Common myeloid progenitor, CD34-positive (primary cell): ENCODE measurements at regions not wholly inside any gene's neighbourhood (a gene's known extent, or its start where the extent isn't known, plus 50 kb on each side); places are given as distances from the start of the nearest gene placed in this dataset.

Source experiments
- CTCF ChIA-PET: fragments of 350-600 bp; sonication (Branson Sonifier 250); formaldehyde crosslinking; loops from one replicate; lab custom pipeline; 2021; ENCODE audit warnings: antibody characterized with exemption; lab: Charles Lee
- POLR2A ChIA-PET: fragments of 350-600 bp; sonication (Branson Sonifier 250); formaldehyde crosslinking; loops from one replicate; lab custom pipeline; 2021; ENCODE audit warnings: antibody characterized with exemption; lab: Charles Lee
- DNase-seq, 3 donors: peaks; one replicate each; pipeline versions ENCODE4 v3.0.0 to v3.0.0-alpha.2; 2013
- H3K27ac ChIP-seq, 2 experiments: 1 replicate in 1 of 2; 2 replicates in 1 of 2; pipeline ENCODE4 v1.7.0; 2013; ENCODE audit warnings: inconsistent platforms in 2 of 2, low read length in 2 of 2, mild to moderate bottlenecking in 2 of 2, low read depth in 1 of 2, moderate library complexity in 1 of 2; ENCODE audit not compliant: severe bottlenecking in 2 of 2, insufficient read depth in 1 of 2, poor library complexity in 1 of 2
- H3K27me3 ChIP-seq, 5 experiments: replicated peaks in 2 of 5; 1 replicate in 3 of 5; 2 replicates in 2 of 5; pipeline versions ENCODE4 v1.6.1 to v1.7.0; 2013; ENCODE audit warnings: low read length in 4 of 5, mild to moderate bottlenecking in 2 of 5, moderate library complexity in 2 of 5, inconsistent platforms in 1 of 5; ENCODE audit not compliant: insufficient read depth in 5 of 5, control insufficient read depth in 4 of 5
- H3K36me3 ChIP-seq, 4 experiments: 1 replicate in 2 of 4; 2 replicates in 2 of 4; pipeline versions ENCODE4 v1.6.1 to v1.7.0; 2013; ENCODE audit warnings: low read length in 3 of 4, control low read depth in 1 of 4, mild to moderate bottlenecking in 1 of 4; ENCODE audit not compliant: control insufficient read depth in 4 of 4, insufficient read depth in 4 of 4
- H3K4me1 ChIP-seq, 4 experiments: 1 replicate in 3 of 4; 2 replicates in 1 of 4; pipeline versions ENCODE4 v1.6.1 to v1.7.1; 2013; ENCODE audit warnings: low read length in 3 of 4, mild to moderate bottlenecking in 3 of 4, control low read depth in 1 of 4, inconsistent platforms in 1 of 4, moderate library complexity in 1 of 4; ENCODE audit not compliant: control insufficient read depth in 4 of 4, insufficient read depth in 4 of 4; ENCODE audit errors: control extremely low read depth in 1 of 4
- H3K4me3 ChIP-seq, 7 experiments: 1 replicate in 4 of 7; 2 replicates in 3 of 7; pipeline versions ENCODE4 v1.5.1 to v1.7.0; 2013; ENCODE audit warnings: mild to moderate bottlenecking in 7 of 7, low read length in 6 of 7, moderate library complexity in 6 of 7, inconsistent platforms in 2 of 7, low read depth in 2 of 7, control low read depth in 1 of 7; ENCODE audit not compliant: insufficient read depth in 4 of 7, control insufficient read depth in 1 of 7; ENCODE audit errors: extremely low read depth in 1 of 7
- H3K9me3 ChIP-seq, 5 experiments: 1 replicate in 4 of 5; 2 replicates in 1 of 5; pipeline versions ENCODE4 v1.6.1 to v1.7.1; 2013; ENCODE audit warnings: low read length in 4 of 5, mild to moderate bottlenecking in 2 of 5, inconsistent platforms in 1 of 5, low read depth in 1 of 5, moderate library complexity in 1 of 5; ENCODE audit not compliant: control insufficient read depth in 4 of 5, insufficient read depth in 2 of 5; ENCODE audit errors: control extremely low read depth in 1 of 5
- WGBS: methylation state at CpG from one replicate; pipeline ENCODE4 v1.1.5; 2013; ENCODE audit not compliant: insufficient coverage; 5-methylcytosine and 5-hydroxymethylcytosine counted together

GRCh38 chr4:111776561-111776960 lies 368.7 kb upstream of the FAM241A start:
- POLR2A ChIA-PET, result no interaction called here
- no peaks in the 10 kb centered on the region for H3K27me3 ChIP-seq
- H3K9me3 ChIP-seq, result no peaks in the 10 kb centered on the region
- no peak overlapping the region for H3K27ac ChIP-seq
- DNase-seq, result no peak
- H3K4me1 ChIP-seq, result no peaks in the 10 kb centered on the region
- no peaks in the 10 kb centered on the region for H3K36me3 ChIP-seq
- no peak overlapping the region for H3K4me3 ChIP-seq
- WGBS, result no CpG with 5 or more reads among the region's 1 CpG
- CTCF ChIA-PET, result no interaction called here

GRCh38 chr4:111778543-111778942 lies 366.7 kb upstream of the FAM241A start:
- ChIA-PET CTCF (interaction anchor here (0.8 kb wide), 1 partner anchor 12 kb away, joined by 3 read pairs; no protein-coding TSS in a partner anchor), POLR2A (no interaction called here)
- no peaks in the 10 kb centered on the region for H3K36me3 ChIP-seq
- H3K27ac ChIP-seq, result no peak overlapping the region
- no peak overlapping the region for H3K4me3 ChIP-seq
- H3K4me1 ChIP-seq, result no peaks in the 10 kb centered on the region
- no peaks in the 10 kb centered on the region for H3K9me3 ChIP-seq
- no CpG with 5 or more reads among the region's 1 CpG for WGBS
- no peaks in the 10 kb centered on the region for H3K27me3 ChIP-seq
- DNase-seq, result no peak

- DNase-seq, result no peak
- ChIA-PET CTCF (no interaction called here), POLR2A (no interaction called here)
- H3K4me3 ChIP-seq, result no peak overlapping the region
- no peaks in the 10 kb centered on the region for H3K36me3 ChIP-seq
- H3K27ac ChIP-seq, result no peak overlapping the region
- no CpG with 5 or more reads among the region's 2 CpGs for WGBS
- no peaks in the 10 kb centered on the region for H3K9me3 ChIP-seq
- H3K4me1 ChIP-seq, result no peaks in the 10 kb centered on the region
- H3K27me3 ChIP-seq, result peaks cover 0 to 13% (median 2%) of the 10 kb centered on the region in 5 experiments
Observed at GRCh38 chr4:111780965-111781364, 364.3 kb upstream of the FAM241A start.

GRCh38 chr4:111781611-111782010 lies 363.6 kb upstream of the FAM241A start:
- H3K36me3 ChIP-seq, result no peaks in the 10 kb centered on the region
- ChIA-PET CTCF (no interaction called here), POLR2A (no interaction called here)
- H3K27ac ChIP-seq, result no peak overlapping the region
- peaks cover 0 to 16% (median 5%) of the 10 kb centered on the region in 5 experiments for H3K27me3 ChIP-seq
- no peaks in the 10 kb centered on the region for H3K4me1 ChIP-seq
- H3K4me3 ChIP-seq, result no peak overlapping the region
- H3K9me3 ChIP-seq, result no peaks in the 10 kb centered on the region
- WGBS, result 100% methylated on average over 4 of the region's 5 CpGs
- no peak for DNase-seq

GRCh38 chr4:111788099-111788498 lies 357.2 kb upstream of the FAM241A start:
- H3K36me3 ChIP-seq, result no peaks in the 10 kb centered on the region
- H3K9me3 ChIP-seq, result no peaks in the 10 kb centered on the region
- ChIA-PET POLR2A (no interaction called here), CTCF (no interaction called here)
- H3K4me1 ChIP-seq, result no peaks in the 10 kb centered on the region
- no peak overlapping the region for H3K27ac ChIP-seq
- no peak overlapping the region for H3K4me3 ChIP-seq
- peaks cover 0 to 52% (median 5%) of the 10 kb centered on the region in 5 experiments for H3K27me3 ChIP-seq
- no peak for DNase-seq
- WGBS, result 37% methylated on average over 14 of the region's 21 CpGs

- no peak for DNase-seq
- Histone ChIP-seq H3K27ac (no peak overlapping the region), H3K9me3 (no peaks in the 10 kb centered on the region), H3K27me3 (peaks cover 0 to 46% (median 5%) of the 10 kb centered on the region in 5 experiments), H3K36me3 (no peaks in the 10 kb centered on the region), H3K4me3 (no peak overlapping the region), H3K4me1 (no peaks in the 10 kb centered on the region)
- CTCF ChIA-PET, result interaction anchor here (1.3 kb wide), 1 partner anchor 12 kb away, joined by 3 read pairs; no protein-coding TSS in a partner anchor
- 98% methylated on average over 4 of the region's 5 CpGs for WGBS
- POLR2A ChIA-PET, result no interaction called here
Observed at GRCh38 chr4:111789901-111790640, 355.2 kb upstream of the FAM241A start.

GRCh38 chr4:111792632-111793031 lies 352.6 kb upstream of the FAM241A start:
- Histone ChIP-seq H3K9me3 (no peaks in the 10 kb centered on the region), H3K27me3 (peaks cover 0 to 29% (median 5%) of the 10 kb centered on the region in 5 experiments), H3K4me3 (no peak overlapping the region), H3K4me1 (no peaks in the 10 kb centered on the region), H3K36me3 (no peaks in the 10 kb centered on the region), H3K27ac (no peak overlapping the region)
- DNase-seq, result no peak
- CTCF ChIA-PET, result no interaction called here
- POLR2A ChIA-PET, result no interaction called here
- 100% methylated on average over 1 of the region's 1 CpG for WGBS
